ENCODE measurements at regions not wholly inside any gene's neighbourhood (a gene's known extent, or its start where the extent isn't known, plus 50 kb on each side); places are given as distances from the start of the nearest gene placed in this dataset.

- Histone ChIP-seq H3K36me3 (ENCODE audit: control insufficient read depth, insufficient read depth, low read length) (no peaks in the 10 kb centered on the region), H3K27ac (no peak overlapping the region), H3K4me2 (ENCODE audit: low read length) (no peak overlapping the region), H3K4me1 (no peaks in the 10 kb centered on the region), H2AFZ (no peak overlapping the region), H3K79me2 (no peaks in the 10 kb centered on the region), H3K9me3 (ENCODE audit: control insufficient read depth, low read length) (no peaks in the 10 kb centered on the region), H3K9ac (no peak overlapping the region), H3K4me3 (ENCODE audit: low read depth, low read length) (no peak overlapping the region), H3K27me3 (ENCODE audit: control insufficient read depth, insufficient read depth, low read length) (no peaks in the 10 kb centered on the region)
- no peak for TF ChIP-seq CTCF (IDR thresholded peaks at IDR 0.05)
These were observed 793.9 kb upstream of the EPHA7 start for GRCh38 chr6:94213226-94213625.

- no peaks in the 10 kb centered on the region for H3K9me3 ChIP-seq (ENCODE audit: control insufficient read depth, low read length)
These were observed 777.5 kb upstream of the EPHA7 start for GRCh38 chr6:94196891-94197290.

GRCh38 chr6:94190030-94190429, 770.7 kb upstream of the EPHA7 start:
- Histone ChIP-seq H3K9me3 (ENCODE audit: control insufficient read depth, low read length) (no peaks in the 10 kb centered on the region), H3K4me3 (ENCODE audit: low read depth, low read length) (no peak overlapping the region), H3K79me2 (no peaks in the 10 kb centered on the region), H3K4me1 (no peaks in the 10 kb centered on the region), H2AFZ (no peak overlapping the region), H3K9ac (no peak overlapping the region), H3K4me2 (ENCODE audit: low read length) (no peak overlapping the region), H3K27me3 (ENCODE audit: control insufficient read depth, insufficient read depth, low read length) (no peaks in the 10 kb centered on the region), H3K27ac (no peak overlapping the region), H3K36me3 (ENCODE audit: control insufficient read depth, insufficient read depth, low read length) (no peaks in the 10 kb centered on the region)
- no peak for TF ChIP-seq CTCF (IDR thresholded peaks at IDR 0.05)

More at GRCh38 chr6:94196891-94197290, 777.5 kb upstream of the EPHA7 start:
- Histone ChIP-seq H3K9ac (no peak overlapping the region), H3K4me1 (no peaks in the 10 kb centered on the region), H2AFZ (no peak overlapping the region), H3K27me3 (ENCODE audit: control insufficient read depth, insufficient read depth, low read length) (no peaks in the 10 kb centered on the region), H3K4me3 (ENCODE audit: low read depth, low read length) (no peak overlapping the region), H3K4me2 (ENCODE audit: low read length) (no peak overlapping the region), H3K79me2 (no peaks in the 10 kb centered on the region), H3K27ac (no peak overlapping the region), H3K36me3 (ENCODE audit: control insufficient read depth, insufficient read depth, low read length) (no peaks in the 10 kb centered on the region)
- TF ChIP-seq CTCF (IDR thresholded peaks at IDR 0.05): no peak

- Histone ChIP-seq H3K9ac (no peak overlapping the region), H3K27me3 (ENCODE audit: control insufficient read depth, insufficient read depth, low read length) (no peaks in the 10 kb centered on the region), H3K4me1 (no peaks in the 10 kb centered on the region), H3K27ac (no peak overlapping the region), H3K36me3 (ENCODE audit: control insufficient read depth, insufficient read depth, low read length) (no peaks in the 10 kb centered on the region), H3K4me3 (ENCODE audit: low read depth, low read length) (no peak overlapping the region), H3K79me2 (no peaks in the 10 kb centered on the region), H2AFZ (no peak overlapping the region), H3K4me2 (ENCODE audit: low read length) (no peak overlapping the region), H3K9me3 (ENCODE audit: control insufficient read depth, low read length) (no peaks in the 10 kb centered on the region)
- TF ChIP-seq CTCF (IDR thresholded peaks at IDR 0.05): no peak
These were observed 765.5 kb upstream of the EPHA7 start for GRCh38 chr6:94184666-94185464.

- no peak overlapping the region for H3K9ac ChIP-seq
- H3K36me3 ChIP-seq (ENCODE audit: control insufficient read depth, insufficient read depth, low read length): no peaks in the 10 kb centered on the region
- H3K9me3 ChIP-seq (ENCODE audit: control insufficient read depth, low read length): no peaks in the 10 kb centered on the region
- no peak overlapping the region for H3K4me3 ChIP-seq (ENCODE audit: low read depth, low read length)
- H3K79me2 ChIP-seq: no peaks in the 10 kb centered on the region
- H3K27ac ChIP-seq: no peak overlapping the region
- no peak for TF ChIP-seq CTCF (IDR thresholded peaks at IDR 0.05)
- no peaks in the 10 kb centered on the region for H3K27me3 ChIP-seq (ENCODE audit: control insufficient read depth, insufficient read depth, low read length)
- no peak overlapping the region for H2AFZ ChIP-seq
- H3K4me2 ChIP-seq (ENCODE audit: low read length): no peak overlapping the region
- no peaks in the 10 kb centered on the region for H3K4me1 ChIP-seq
These were observed 758.1 kb upstream of the EPHA7 start for GRCh38 chr6:94177429-94177828.
